Transverse colon (tissue), 4 donors: ENCODE measurements at regions not wholly inside any gene's neighbourhood (a gene's known extent, or its start where the extent isn't known, plus 50 kb on each side); places are given as distances from the start of the nearest gene placed in this dataset.

Source experiments
- DNase-seq: peaks from one replicate; pipeline ENCODE4 v3.0.0-alpha.2; 2019
- H3K27ac ChIP-seq, 4 donors: fragments of 200-600 bp; sonication (generic); 2 replicates each; pipeline ENCODE4 v1.5.1; 2016 to 2018; ENCODE audit warnings: inconsistent platforms in 4 of 4
- H3K27me3 ChIP-seq: fragments of 200-600 bp; sonication (generic); 2 replicates; pipeline ENCODE4 v1.5.1; 2017; ENCODE audit warnings: inconsistent platforms
- H3K36me3 ChIP-seq, 4 donors: fragments of 200-600 bp; sonication (generic); 2 replicates each; pipeline ENCODE4 v1.5.1; 2017 to 2019; ENCODE audit warnings: inconsistent platforms in 4 of 4
- H3K4me1 ChIP-seq, 4 donors: fragments of 200-600 bp; sonication (generic); 2 replicates each; pipeline ENCODE4 v1.5.1; 2017 to 2020; ENCODE audit warnings: inconsistent platforms in 4 of 4
- H3K4me3 ChIP-seq, 4 donors: fragments of 200-600 bp; sonication (generic); 1 replicate in 1 of 4; 2 replicates in 3 of 4; pipeline versions ENCODE4 v1.5.1 to v1.6.1; 2017 to 2019; ENCODE audit warnings: inconsistent platforms in 4 of 4
- H3K9me3 ChIP-seq, 2 donors: fragments of 200-600 bp; sonication (generic); 2 replicates each; pipeline ENCODE4 v1.5.1; 2017 to 2019; ENCODE audit warnings: inconsistent platforms in 2 of 2
- EP300 ChIP-seq: sonication (generic); formaldehyde crosslinking; IDR thresholded peaks from one replicate; pipeline ENCODE4 v1.6.1; 2017; ENCODE audit warnings: antibody characterized with exemption, low read depth
- POLR2A ChIP-seq: fragments of 450-650 bp; IDR thresholded peaks from one replicate; pipeline ENCODE4 v1.6.1; 2016; ENCODE audit warnings: antibody characterized with exemption, mild to moderate bottlenecking, moderate library complexity
- POLR2AphosphoS5 ChIP-seq, 3 donors: sonication (generic); formaldehyde crosslinking; IDR thresholded peaks; one replicate each; pipeline ENCODE4 v1.6.1; 2016; ENCODE audit warnings: antibody characterized with exemption in 3 of 3
- WGBS, 2 donors: methylation state at CpG; one replicate each; pipeline ENCODE4 v1.1.5; 2018; ENCODE audit warnings: low coverage in 1 of 2; 5-methylcytosine and 5-hydroxymethylcytosine counted together
- in situ Hi-C, 4 donors: fragments of 200-750 bp; cut with MboI; loops; one replicate each; pipeline versions ENCODE4 v1.15.0 to v1.15.1; 2017; ENCODE audit warnings: low sequenced_read_pairs in 3 of 4, low pct_ligation_motif_present in 1 of 4, low pct_unique_long_range_greater_than_20kb in 1 of 4
- intact Hi-C: fragments of 100-400 bp; cut with DNase I; formaldehyde crosslinking; loops from one replicate; pipeline ENCODE4 v1.15.1; 2023; ENCODE audit warnings: low total_unique reads
- TF ChIP-seq, protein P1 (sequence below), 5 experiments: fragments of 200-600 bp in 3 of 5; fragments of 450-650 bp in 2 of 5; sonication (generic) in 3 of 5; IDR thresholded peaks; 1 replicate in 2 of 5; 2 replicates in 3 of 5; pipeline ENCODE4 v1.5.1; 2016 to 2017; ENCODE audit warnings: antibody characterized with exemption in 5 of 5, inconsistent platforms in 3 of 5, mild to moderate bottlenecking in 2 of 5, moderate library complexity in 1 of 5

- no peaks in the 10 kb centered on the region for H3K27me3 ChIP-seq
- no peak for DNase-seq
- TF ChIP-seq EP300 (no peak), POLR2AphosphoS5 (IDR thresholded peaks at IDR 0.05) (no peak), POLR2A (no peak)
- TF ChIP-seq, protein P1, sequence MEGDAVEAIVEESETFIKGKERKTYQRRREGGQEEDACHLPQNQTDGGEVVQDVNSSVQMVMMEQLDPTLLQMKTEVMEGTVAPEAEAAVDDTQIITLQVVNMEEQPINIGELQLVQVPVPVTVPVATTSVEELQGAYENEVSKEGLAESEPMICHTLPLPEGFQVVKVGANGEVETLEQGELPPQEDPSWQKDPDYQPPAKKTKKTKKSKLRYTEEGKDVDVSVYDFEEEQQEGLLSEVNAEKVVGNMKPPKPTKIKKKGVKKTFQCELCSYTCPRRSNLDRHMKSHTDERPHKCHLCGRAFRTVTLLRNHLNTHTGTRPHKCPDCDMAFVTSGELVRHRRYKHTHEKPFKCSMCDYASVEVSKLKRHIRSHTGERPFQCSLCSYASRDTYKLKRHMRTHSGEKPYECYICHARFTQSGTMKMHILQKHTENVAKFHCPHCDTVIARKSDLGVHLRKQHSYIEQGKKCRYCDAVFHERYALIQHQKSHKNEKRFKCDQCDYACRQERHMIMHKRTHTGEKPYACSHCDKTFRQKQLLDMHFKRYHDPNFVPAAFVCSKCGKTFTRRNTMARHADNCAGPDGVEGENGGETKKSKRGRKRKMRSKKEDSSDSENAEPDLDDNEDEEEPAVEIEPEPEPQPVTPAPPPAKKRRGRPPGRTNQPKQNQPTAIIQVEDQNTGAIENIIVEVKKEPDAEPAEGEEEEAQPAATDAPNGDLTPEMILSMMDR (IDR thresholded peaks at IDR 0.05) = no peak
- H3K27ac ChIP-seq = no peak overlapping the region
- H3K9me3 ChIP-seq = no peaks in the 10 kb centered on the region
- no peaks in the 10 kb centered on the region for H3K4me1 ChIP-seq
- H3K4me3 ChIP-seq = no peak overlapping the region
- 67% methylated on average over 1 of the region's 1 CpG; no CpG with 5 or more reads in 1 of the 2 donors for WGBS, 2 donors
- intact Hi-C loops (no loop called here), in situ Hi-C loops (no loop called here)
- no peaks in the 10 kb centered on the region for H3K36me3 ChIP-seq
Measured at GRCh38 chr6:90648873-90649272, 62.0 kb upstream of the MAP3K7 start.

GRCh38 chr6:90646940-90647339 lies 60.1 kb upstream of the MAP3K7 start:
- Histone ChIP-seq H3K27me3 (no peaks in the 10 kb centered on the region), H3K36me3 (no peaks in the 10 kb centered on the region), H3K4me3 (no peak overlapping the region), H3K27ac (no peak overlapping the region), H3K9me3 (no peaks in the 10 kb centered on the region), H3K4me1 (no peaks in the 10 kb centered on the region)
- 50 to 57% methylated on average over 1 of the region's 1 CpG for WGBS, 2 donors
- TF ChIP-seq, protein P1 (IDR thresholded peaks at IDR 0.05) = no peak
- no peak for TF ChIP-seq EP300
- TF ChIP-seq POLR2A = no peak
- no peak for TF ChIP-seq POLR2AphosphoS5 (IDR thresholded peaks at IDR 0.05)
- no peak for DNase-seq
- intact Hi-C loops = no loop called here
- in situ Hi-C loops = no loop called here

- H3K9me3 ChIP-seq = no peaks in the 10 kb centered on the region
- H3K27me3 ChIP-seq = no peaks in the 10 kb centered on the region
- no peaks in the 10 kb centered on the region for H3K36me3 ChIP-seq
- H3K27ac ChIP-seq = no peak overlapping the region
- intact Hi-C loops (no loop called here), in situ Hi-C loops (no loop called here)
- 40 to 44% methylated on average over 4 of the region's 4 CpGs for WGBS, 2 donors
- H3K4me3 ChIP-seq = no peak overlapping the region
- H3K4me1 ChIP-seq = no peaks in the 10 kb centered on the region
- TF ChIP-seq, protein P1 (IDR thresholded peaks at IDR 0.05) = no peak
- TF ChIP-seq EP300 (no peak), POLR2AphosphoS5 (IDR thresholded peaks at IDR 0.05) (no peak)
- no peak for DNase-seq
Measured at GRCh38 chr6:90645634-90646033, 58.8 kb upstream of the MAP3K7 start.

DNA sequence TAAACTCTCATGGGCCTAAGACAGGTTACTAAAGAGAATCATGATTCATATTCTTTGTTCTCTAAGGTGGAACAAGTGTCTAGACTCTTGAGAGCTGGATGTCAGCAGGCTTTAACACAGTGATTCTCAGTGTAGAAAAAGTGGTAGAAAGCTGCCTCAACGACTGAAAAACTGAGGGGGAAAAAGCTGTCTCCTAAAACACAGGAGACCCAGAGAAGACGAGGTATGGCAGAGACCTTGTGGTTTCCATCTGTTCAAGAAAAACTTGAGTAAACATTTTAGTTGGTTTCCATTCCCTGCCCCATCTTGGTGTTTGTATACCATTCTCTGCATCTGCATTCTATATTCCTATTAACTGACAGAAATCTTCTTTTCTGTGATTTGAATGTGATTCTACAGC lies 57.6 kb upstream of the MAP3K7 start:
- intact Hi-C loops = no loop called here
- no peak for TF ChIP-seq POLR2AphosphoS5 (IDR thresholded peaks at IDR 0.05)

GRCh38 chr6:90643381-90643780 lies 56.5 kb upstream of the MAP3K7 start:
- intact Hi-C loops (no loop called here), in situ Hi-C loops (no loop called here)
- no peak for DNase-seq
- TF ChIP-seq EP300 = no peak
- no peak for TF ChIP-seq POLR2A
- TF ChIP-seq, protein P1 (IDR thresholded peaks at IDR 0.05) = no peak
- TF ChIP-seq POLR2AphosphoS5 (IDR thresholded peaks at IDR 0.05) = no peak
- Histone ChIP-seq H3K27ac (no peak overlapping the region), H3K9me3 (no peaks in the 10 kb centered on the region), H3K4me3 (no peak overlapping the region), H3K36me3 (no peaks in the 10 kb centered on the region), H3K4me1 (no peaks in the 10 kb centered on the region), H3K27me3 (no peaks in the 10 kb centered on the region)
- WGBS, 2 donors = 35 to 61% methylated on average over 3 of the region's 3 CpGs

More for the DNA sequence above, 57.6 kb upstream of the MAP3K7 start:
- Histone ChIP-seq H3K27me3 (no peaks in the 10 kb centered on the region), H3K36me3 (no peaks in the 10 kb centered on the region), H3K27ac (no peak overlapping the region), H3K4me3 (no peak overlapping the region), H3K4me1 (no peaks in the 10 kb centered on the region), H3K9me3 (no peaks in the 10 kb centered on the region)
- WGBS, 2 donors = 29 to 38% methylated on average over 2 of the region's 2 CpGs
- in situ Hi-C loops = no loop called here
- no peak for DNase-seq
